ENCODE measurements at regions not wholly inside any gene's neighbourhood (a gene's known extent, or its start where the extent isn't known, plus 50 kb on each side); places are given as distances from the start of the nearest gene placed in this dataset.

DNA sequence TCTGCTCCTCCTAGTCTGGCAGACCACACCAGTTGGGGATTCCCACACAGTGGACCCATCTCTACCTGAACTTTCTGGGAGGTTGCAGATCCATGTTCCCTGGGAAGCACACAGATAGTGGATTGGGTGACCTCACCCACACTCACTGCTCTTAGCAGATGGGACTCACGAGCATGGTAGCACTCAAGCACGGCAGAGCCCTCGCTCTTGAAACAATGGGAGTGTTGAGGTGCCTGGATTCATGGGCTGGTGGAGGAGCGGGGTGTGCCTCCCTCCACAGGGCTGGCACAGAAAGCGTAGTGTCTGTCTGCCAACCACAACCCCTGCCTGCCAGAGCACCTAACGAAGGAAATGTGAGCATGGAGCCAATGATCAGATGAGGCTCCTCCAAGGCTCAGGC, 568.0 kb downstream of the POM121L12 start:
- Histone ChIP-seq H3K9ac (ENCODE audit: low read depth, low read length) (no peak overlapping the region), H3K4me2 (ENCODE audit: low read depth, low read length) (no peak overlapping the region), H4K5ac (ENCODE audit: low read depth, low read length) (no peak overlapping the region), H3K18ac (ENCODE audit: low read depth, low read length) (no peak overlapping the region), H2BK15ac (ENCODE audit: low read depth, low read length) (no peak overlapping the region), H4K91ac (ENCODE audit: insufficient read depth, low read depth, low read length) (no peak overlapping the region), H3K14ac (replicated peaks; ENCODE audit: low read depth, low read length) (no peak overlapping the region), H3K4me1 (ENCODE audit: control insufficient read depth, insufficient read depth, low read length) (no peaks in the 10 kb centered on the region), H3K27ac (ENCODE audit: insufficient read depth, low read length) (no peak overlapping the region), H2BK120ac (ENCODE audit: low read depth, low read length) (no peak overlapping the region), H4K20me1 (ENCODE audit: insufficient read depth, low read length) (no peaks in the 10 kb centered on the region), H3K4ac (ENCODE audit: low read depth, low read length) (no peak overlapping the region), H3K9me3 (ENCODE audit: control insufficient read depth, insufficient read depth, low read length) (peaks cover 9% of the 10 kb centered on the region), H2BK5ac (ENCODE audit: low read depth, low read length, poor library complexity, severe bottlenecking) (no peak overlapping the region), H3K27me3 (ENCODE audit: control insufficient read depth, insufficient read depth, low read length) (no peaks in the 10 kb centered on the region), H3K9me1 (ENCODE audit: insufficient read depth, low read length) (no peaks in the 10 kb centered on the region), H3K23ac (ENCODE audit: low read depth, low read length) (no peak overlapping the region), H4K8ac (ENCODE audit: low read depth in 2 of 2, low read length in 2 of 2) (no peak overlapping the region), H3K79me1 (ENCODE audit: low read depth in 1 of 2, low read length in 2 of 2) (no peaks in the 10 kb centered on the region), H2AK5ac (ENCODE audit: low read depth, low read length) (no peak overlapping the region), H2AFZ (replicated peaks; ENCODE audit: low read length, poor library complexity) (no peak overlapping the region), H3K56ac (ENCODE audit: extremely low read depth, insufficient read depth, low read length) (no peak overlapping the region), H3K4me3 (ENCODE audit: insufficient read depth, low read depth, low read length) (no peak overlapping the region), H2BK20ac (ENCODE audit: low read depth, low read length) (no peak overlapping the region), H2AK9ac (replicated peaks; ENCODE audit: low read depth, low read length, poor library complexity) (no peak overlapping the region), H3K36me3 (ENCODE audit: control insufficient read depth, insufficient read depth, low read length) (no peaks in the 10 kb centered on the region)
- no TSS peak for BruUV-seq (replicated peaks)
- POLR2A ChIA-PET (ENCODE audit: unreplicated experiment), result no interaction called here
- TF ChIP-seq, protein P1, sequence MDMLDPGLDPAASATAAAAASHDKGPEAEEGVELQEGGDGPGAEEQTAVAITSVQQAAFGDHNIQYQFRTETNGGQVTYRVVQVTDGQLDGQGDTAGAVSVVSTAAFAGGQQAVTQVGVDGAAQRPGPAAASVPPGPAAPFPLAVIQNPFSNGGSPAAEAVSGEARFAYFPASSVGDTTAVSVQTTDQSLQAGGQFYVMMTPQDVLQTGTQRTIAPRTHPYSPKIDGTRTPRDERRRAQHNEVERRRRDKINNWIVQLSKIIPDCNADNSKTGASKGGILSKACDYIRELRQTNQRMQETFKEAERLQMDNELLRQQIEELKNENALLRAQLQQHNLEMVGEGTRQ (IDR thresholded peaks at IDR 0.05; ENCODE audit: low read depth, low read length), result no peak
- TF ChIP-seq, protein P2, sequence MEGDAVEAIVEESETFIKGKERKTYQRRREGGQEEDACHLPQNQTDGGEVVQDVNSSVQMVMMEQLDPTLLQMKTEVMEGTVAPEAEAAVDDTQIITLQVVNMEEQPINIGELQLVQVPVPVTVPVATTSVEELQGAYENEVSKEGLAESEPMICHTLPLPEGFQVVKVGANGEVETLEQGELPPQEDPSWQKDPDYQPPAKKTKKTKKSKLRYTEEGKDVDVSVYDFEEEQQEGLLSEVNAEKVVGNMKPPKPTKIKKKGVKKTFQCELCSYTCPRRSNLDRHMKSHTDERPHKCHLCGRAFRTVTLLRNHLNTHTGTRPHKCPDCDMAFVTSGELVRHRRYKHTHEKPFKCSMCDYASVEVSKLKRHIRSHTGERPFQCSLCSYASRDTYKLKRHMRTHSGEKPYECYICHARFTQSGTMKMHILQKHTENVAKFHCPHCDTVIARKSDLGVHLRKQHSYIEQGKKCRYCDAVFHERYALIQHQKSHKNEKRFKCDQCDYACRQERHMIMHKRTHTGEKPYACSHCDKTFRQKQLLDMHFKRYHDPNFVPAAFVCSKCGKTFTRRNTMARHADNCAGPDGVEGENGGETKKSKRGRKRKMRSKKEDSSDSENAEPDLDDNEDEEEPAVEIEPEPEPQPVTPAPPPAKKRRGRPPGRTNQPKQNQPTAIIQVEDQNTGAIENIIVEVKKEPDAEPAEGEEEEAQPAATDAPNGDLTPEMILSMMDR (conservative IDR thresholded peaks at IDR 0.05; ENCODE audit: low read depth, low read length), result no peak
- TF ChIP-seq SMC3 (IDR thresholded peaks at IDR 0.05; ENCODE audit: low read depth, low read length) (no peak), CEBPB (IDR thresholded peaks at IDR 0.05; ENCODE audit: low read depth, low read length) (no peak), FOS (IDR thresholded peaks at IDR 0.05; ENCODE audit: low read depth, low read length) (no peak), CHD1 (IDR thresholded peaks at IDR 0.05; ENCODE audit: low read depth, low read length) (no peak), RFX5 (IDR thresholded peaks at IDR 0.05; ENCODE audit: low read depth, low read length) (no peak), POLR2A (IDR thresholded peaks at IDR 0.05; ENCODE audit: low read depth, low read length) (no peak), MAFK (IDR thresholded peaks at IDR 0.05; ENCODE audit: low read depth, low read length) (no peak), BHLHE40 (IDR thresholded peaks at IDR 0.05; ENCODE audit: low read depth, low read length) (no peak), MAZ (IDR thresholded peaks at IDR 0.05; ENCODE audit: borderline replicate concordance, low read depth, low read length) (no peak), MXI1 (IDR thresholded peaks at IDR 0.05; ENCODE audit: borderline replicate concordance, low read depth, low read length) (no peak), RCOR1 (IDR thresholded peaks at IDR 0.05; ENCODE audit: insufficient replicate concordance, low read length) (no peak), NFE2L2 (IDR thresholded peaks at IDR 0.05; ENCODE audit: low read depth, low read length) (no peak), RAD21 (IDR thresholded peaks at IDR 0.05; ENCODE audit: low read length) (no peak)
- TF ChIP-seq, protein P3, sequence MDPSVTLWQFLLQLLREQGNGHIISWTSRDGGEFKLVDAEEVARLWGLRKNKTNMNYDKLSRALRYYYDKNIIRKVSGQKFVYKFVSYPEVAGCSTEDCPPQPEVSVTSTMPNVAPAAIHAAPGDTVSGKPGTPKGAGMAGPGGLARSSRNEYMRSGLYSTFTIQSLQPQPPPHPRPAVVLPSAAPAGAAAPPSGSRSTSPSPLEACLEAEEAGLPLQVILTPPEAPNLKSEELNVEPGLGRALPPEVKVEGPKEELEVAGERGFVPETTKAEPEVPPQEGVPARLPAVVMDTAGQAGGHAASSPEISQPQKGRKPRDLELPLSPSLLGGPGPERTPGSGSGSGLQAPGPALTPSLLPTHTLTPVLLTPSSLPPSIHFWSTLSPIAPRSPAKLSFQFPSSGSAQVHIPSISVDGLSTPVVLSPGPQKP (IDR thresholded peaks at IDR 0.05; ENCODE audit: borderline replicate concordance, low read depth, low read length), result no peak
- CTCF ChIA-PET, result no interaction called here
- dilution Hi-C loops (cut with HindIII; ENCODE audit: low sequenced_read_pairs, unreplicated experiment) (no loop called here), in situ Hi-C loops (cut with MboI; ENCODE audit: low sequenced_read_pairs) (no loop called here), intact Hi-C loops (cut with micrococcal nuclease) (no loop called here)
- ATAC-seq (ENCODE audit: low read depth) (no peak), DNase-seq (no peak)
- 17% methylated on average over 1 of the region's 6 CpGs; no CpG with 5 or more reads in 1 of the 2 experiments for WGBS, 2 experiments (ENCODE audit: extremely low coverage in 2 of 2, insufficient read length in 1 of 2)
